RWPE1 (cell line): ENCODE measurements at regions not wholly inside any gene's neighbourhood (a gene's known extent, or its start where the extent isn't known, plus 50 kb on each side); places are given as distances from the start of the nearest gene placed in this dataset.

Source experiments
- CTCF ChIA-PET: fragments of 350-600 bp; sonication (Branson Sonifier 250); formaldehyde crosslinking; extraction: SDS; loops from one replicate; lab custom pipeline; 2021; lab: Yijun Ruan, JAX
- POLR2A ChIA-PET: fragments of 400-600 bp; formaldehyde crosslinking; extraction: SDS; loops from one replicate; lab custom pipeline; 2020; ENCODE audit warnings: antibody characterized with exemption; ENCODE audit not compliant: low non-redundant PET; lab: Yijun Ruan, JAX
- DNase-seq: peaks from one replicate; pipeline ENCODE4 v3.0.0; 2012; ENCODE audit warnings: low spot score
- H3K27ac ChIP-seq: fragments of 450-650 bp; 2 replicates; pipeline ENCODE4 v1.5.1; 2017
- CTCF ChIP-seq: fragments of 450-650 bp; conservative IDR thresholded peaks from 2 replicates; pipeline ENCODE4 v1.5.1; 2017; ENCODE audit warnings: low read depth, mild to moderate bottlenecking

- H3K27ac ChIP-seq, result no peak overlapping the region
- ChIA-PET POLR2A (no interaction called here), CTCF (no interaction called here)
- TF ChIP-seq CTCF, result no peak
- DNase-seq, result no peak
These were observed 246.0 kb upstream of the PHF14 start for GRCh38 chr7:10727636-10728035.

GRCh38 chr7:10731253-10731773 lies 242.4 kb upstream of the PHF14 start:
- no peak for TF ChIP-seq CTCF
- no peak for DNase-seq
- no peak overlapping the region for H3K27ac ChIP-seq
- ChIA-PET POLR2A (no interaction called here), CTCF (no interaction called here)

- POLR2A ChIA-PET, result no interaction called here
- TF ChIP-seq CTCF, result no peak
- DNase-seq, result no peak
- CTCF ChIA-PET, result no interaction called here
- no peak overlapping the region for H3K27ac ChIP-seq
These were observed 239.9 kb upstream of the PHF14 start for GRCh38 chr7:10733747-10734146.

GRCh38 chr7:10734595-10734994 lies 239.1 kb upstream of the PHF14 start:
- DNase-seq, result no peak
- POLR2A ChIA-PET, result no interaction called here

GRCh38 chr7:10739401-10739800 lies 234.3 kb upstream of the PHF14 start:
- H3K27ac ChIP-seq, result no peak overlapping the region
- POLR2A ChIA-PET, result no interaction called here
- CTCF ChIA-PET, result no interaction called here
- DNase-seq, result no peak
- TF ChIP-seq CTCF, result no peak

More at GRCh38 chr7:10734595-10734994, 239.1 kb upstream of the PHF14 start:
- no peak for TF ChIP-seq CTCF
- CTCF ChIA-PET, result no interaction called here
- no peak overlapping the region for H3K27ac ChIP-seq

- no peak for DNase-seq
- POLR2A ChIA-PET, result no interaction called here
- CTCF ChIA-PET, result no interaction called here
- no peak overlapping the region for H3K27ac ChIP-seq
- TF ChIP-seq CTCF, result no peak
These were observed 232.9 kb upstream of the PHF14 start for GRCh38 chr7:10740805-10741204.

GRCh38 chr7:10756981-10757380 lies 216.7 kb upstream of the PHF14 start:
- no peak overlapping the region for H3K27ac ChIP-seq
- POLR2A ChIA-PET, result no interaction called here
- CTCF ChIA-PET, result no interaction called here
- no peak for DNase-seq
- TF ChIP-seq CTCF, result no peak
